ENCODE measurements at regions not wholly inside any gene's neighbourhood (a gene's known extent, or its start where the extent isn't known, plus 50 kb on each side); places are given as distances from the start of the nearest gene placed in this dataset.

- TF ChIP-seq CTCF (IDR thresholded peaks at IDR 0.05) (no peak), POLR2A (IDR thresholded peaks at IDR 0.05) (no peak), EP300 (IDR thresholded peaks at IDR 0.05) (no peak)
These were observed 1217.0 kb downstream of the RAPGEF2 start for GRCh38 chr4:160319868-160320260.

Measured in upper lobe of left lung (tissue), 4 donors.